ENCODE measurements at regions not wholly inside any gene's neighbourhood (a gene's known extent, or its start where the extent isn't known, plus 50 kb on each side); places are given as distances from the start of the nearest gene placed in this dataset.

DNA sequence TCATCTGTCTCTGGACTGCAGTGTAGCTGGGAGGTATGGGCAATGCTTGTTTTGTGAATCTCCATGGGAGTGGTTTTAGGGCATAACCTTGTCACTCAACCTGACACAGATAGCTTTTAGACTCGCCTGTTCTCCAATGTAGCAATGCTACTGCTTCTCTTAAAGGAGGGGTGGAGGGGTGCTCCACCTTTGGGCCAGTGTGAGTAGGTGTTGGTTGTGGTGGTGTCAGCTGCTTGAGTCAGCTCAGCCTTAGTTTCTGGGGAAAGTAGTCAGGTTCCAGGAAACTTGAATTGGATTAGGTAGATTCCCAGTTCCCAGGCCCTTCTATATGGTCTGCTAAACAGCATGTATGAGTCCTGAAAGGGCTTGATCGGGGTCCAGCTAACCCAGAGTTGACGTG lies 91.1 kb upstream of the PLPPR1 start:
- FAIRE-seq (no peak), DNase-seq (ENCODE audit: low spot score) (no peak), ATAC-seq (peak; percentile 39; the same call in 2 of the 3 replicates)
- H3K4me3 ChIP-seq (replicated peaks in 1 of 3; ENCODE audit: insufficient read depth in 1 of 3, low read depth in 2 of 3, low read length in 3 of 3), result no peak overlapping the region
- no peak overlapping the region for H3K9ac ChIP-seq (ENCODE audit: insufficient read depth, low read depth, low read length)
- intact Hi-C loops (cut with micrococcal nuclease; ENCODE audit: unreplicated experiment), result no loop called here
- no peaks in the 10 kb centered on the region for H3K36me3 ChIP-seq (replicated peaks in 1 of 2; ENCODE audit: control insufficient read depth in 1 of 2, insufficient read depth in 2 of 2, low read length in 2 of 2)
- no peaks in the 10 kb centered on the region for H3K79me2 ChIP-seq (ENCODE audit: insufficient read depth, low read length)
- no peaks in the 10 kb centered on the region for H3K9me3 ChIP-seq (ENCODE audit: low read length)
- no peaks in the 10 kb centered on the region for H3K27me3 ChIP-seq (ENCODE audit: control insufficient read depth in 1 of 2, insufficient read depth in 2 of 2, low read length in 2 of 2)
- CTCF ChIA-PET (ENCODE audit: low intra/inter-chr PET ratio, low total read pairs), result no interaction called here
- POLR2A ChIA-PET, result no interaction called here
- H3K4me2 ChIP-seq (ENCODE audit: low read depth, low read length), result no peak overlapping the region
- BruUV-seq (replicated peaks), result no TSS peak
- 14% methylated on average over 2 of the region's 3 CpGs for whole genome bisulfite sequencing (ENCODE audit: low lambda C conversion rate)
- no peaks in the 10 kb centered on the region for H3K4me1 ChIP-seq (ENCODE audit: insufficient read depth, low read length)
- H4K20me1 ChIP-seq (ENCODE audit: insufficient read depth, low read length), result no peaks in the 10 kb centered on the region
- H3K27ac ChIP-seq (ENCODE audit: extremely low read length, insufficient read depth, low read length), result no peak overlapping the region
- H2AFZ ChIP-seq (ENCODE audit: low read length), result no peak overlapping the region
- in situ Hi-C loops (cut with HindIII; ENCODE audit: extremely low pct_ligation_motif_present, low pct_unique_long_range_greater_than_20kb), result no loop called here
- TF ChIP-seq, protein P1, sequence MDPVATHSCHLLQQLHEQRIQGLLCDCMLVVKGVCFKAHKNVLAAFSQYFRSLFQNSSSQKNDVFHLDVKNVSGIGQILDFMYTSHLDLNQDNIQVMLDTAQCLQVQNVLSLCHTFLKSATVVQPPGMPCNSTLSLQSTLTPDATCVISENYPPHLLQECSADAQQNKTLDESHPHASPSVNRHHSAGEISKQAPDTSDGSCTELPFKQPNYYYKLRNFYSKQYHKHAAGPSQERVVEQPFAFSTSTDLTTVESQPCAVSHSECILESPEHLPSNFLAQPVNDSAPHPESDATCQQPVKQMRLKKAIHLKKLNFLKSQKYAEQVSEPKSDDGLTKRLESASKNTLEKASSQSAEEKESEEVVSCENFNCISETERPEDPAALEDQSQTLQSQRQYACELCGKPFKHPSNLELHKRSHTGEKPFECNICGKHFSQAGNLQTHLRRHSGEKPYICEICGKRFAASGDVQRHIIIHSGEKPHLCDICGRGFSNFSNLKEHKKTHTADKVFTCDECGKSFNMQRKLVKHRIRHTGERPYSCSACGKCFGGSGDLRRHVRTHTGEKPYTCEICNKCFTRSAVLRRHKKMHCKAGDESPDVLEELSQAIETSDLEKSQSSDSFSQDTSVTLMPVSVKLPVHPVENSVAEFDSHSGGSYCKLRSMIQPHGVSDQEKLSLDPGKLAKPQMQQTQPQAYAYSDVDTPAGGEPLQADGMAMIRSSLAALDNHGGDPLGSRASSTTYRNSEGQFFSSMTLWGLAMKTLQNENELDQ (CRISPR knock-in tag; IDR thresholded peaks at IDR 0.05; ENCODE audit: borderline replicate concordance), result no peak
- no peak for TF ChIP-seq ETV5 (CRISPR knock-in tag; IDR thresholded peaks at IDR 0.05; ENCODE audit: borderline replicate concordance)
- TF ChIP-seq, protein P2, sequence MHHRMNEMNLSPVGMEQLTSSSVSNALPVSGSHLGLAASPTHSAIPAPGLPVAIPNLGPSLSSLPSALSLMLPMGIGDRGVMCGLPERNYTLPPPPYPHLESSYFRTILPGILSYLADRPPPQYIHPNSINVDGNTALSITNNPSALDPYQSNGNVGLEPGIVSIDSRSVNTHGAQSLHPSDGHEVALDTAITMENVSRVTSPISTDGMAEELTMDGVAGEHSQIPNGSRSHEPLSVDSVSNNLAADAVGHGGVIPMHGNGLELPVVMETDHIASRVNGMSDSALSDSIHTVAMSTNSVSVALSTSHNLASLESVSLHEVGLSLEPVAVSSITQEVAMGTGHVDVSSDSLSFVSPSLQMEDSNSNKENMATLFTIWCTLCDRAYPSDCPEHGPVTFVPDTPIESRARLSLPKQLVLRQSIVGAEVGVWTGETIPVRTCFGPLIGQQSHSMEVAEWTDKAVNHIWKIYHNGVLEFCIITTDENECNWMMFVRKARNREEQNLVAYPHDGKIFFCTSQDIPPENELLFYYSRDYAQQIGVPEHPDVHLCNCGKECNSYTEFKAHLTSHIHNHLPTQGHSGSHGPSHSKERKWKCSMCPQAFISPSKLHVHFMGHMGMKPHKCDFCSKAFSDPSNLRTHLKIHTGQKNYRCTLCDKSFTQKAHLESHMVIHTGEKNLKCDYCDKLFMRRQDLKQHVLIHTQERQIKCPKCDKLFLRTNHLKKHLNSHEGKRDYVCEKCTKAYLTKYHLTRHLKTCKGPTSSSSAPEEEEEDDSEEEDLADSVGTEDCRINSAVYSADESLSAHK (CRISPR knock-in tag; IDR thresholded peaks at IDR 0.05; ENCODE audit: borderline replicate concordance), result no peak
- TF ChIP-seq ATF7-NPFF (CRISPR knock-in tag; IDR thresholded peaks at IDR 0.05; ENCODE audit: low read depth), result no peak
- no peak for TF ChIP-seq MYNN (CRISPR knock-in tag; IDR thresholded peaks at IDR 0.05; ENCODE audit: low read depth)
- no peak for TF ChIP-seq CENPX (CRISPR knock-in tag; IDR thresholded peaks at IDR 0.05)
- TF ChIP-seq TOE1 (CRISPR knock-in tag; IDR thresholded peaks at IDR 0.05), result no peak
- TF ChIP-seq, protein P3, sequence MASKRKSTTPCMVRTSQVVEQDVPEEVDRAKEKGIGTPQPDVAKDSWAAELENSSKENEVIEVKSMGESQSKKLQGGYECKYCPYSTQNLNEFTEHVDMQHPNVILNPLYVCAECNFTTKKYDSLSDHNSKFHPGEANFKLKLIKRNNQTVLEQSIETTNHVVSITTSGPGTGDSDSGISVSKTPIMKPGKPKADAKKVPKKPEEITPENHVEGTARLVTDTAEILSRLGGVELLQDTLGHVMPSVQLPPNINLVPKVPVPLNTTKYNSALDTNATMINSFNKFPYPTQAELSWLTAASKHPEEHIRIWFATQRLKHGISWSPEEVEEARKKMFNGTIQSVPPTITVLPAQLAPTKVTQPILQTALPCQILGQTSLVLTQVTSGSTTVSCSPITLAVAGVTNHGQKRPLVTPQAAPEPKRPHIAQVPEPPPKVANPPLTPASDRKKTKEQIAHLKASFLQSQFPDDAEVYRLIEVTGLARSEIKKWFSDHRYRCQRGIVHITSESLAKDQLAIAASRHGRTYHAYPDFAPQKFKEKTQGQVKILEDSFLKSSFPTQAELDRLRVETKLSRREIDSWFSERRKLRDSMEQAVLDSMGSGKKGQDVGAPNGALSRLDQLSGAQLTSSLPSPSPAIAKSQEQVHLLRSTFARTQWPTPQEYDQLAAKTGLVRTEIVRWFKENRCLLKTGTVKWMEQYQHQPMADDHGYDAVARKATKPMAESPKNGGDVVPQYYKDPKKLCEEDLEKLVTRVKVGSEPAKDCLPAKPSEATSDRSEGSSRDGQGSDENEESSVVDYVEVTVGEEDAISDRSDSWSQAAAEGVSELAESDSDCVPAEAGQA (IDR thresholded peaks at IDR 0.05; ENCODE audit: low read depth), result no peak
- TF ChIP-seq, protein P3 (CRISPR knock-in tag; IDR thresholded peaks at IDR 0.05; ENCODE audit: borderline replicate concordance), result no peak
- TF ChIP-seq KMT2A (CRISPR knock-in tag; IDR thresholded peaks at IDR 0.05), result no peak
- no peak for TF ChIP-seq TEAD2 (CRISPR knock-in tag; IDR thresholded peaks at IDR 0.05)
- TF ChIP-seq ZNF501 (CRISPR knock-in tag; IDR thresholded peaks at IDR 0.05), result no peak
- TF ChIP-seq PHF20 (CRISPR knock-in tag; IDR thresholded peaks at IDR 0.05), result no peak
- TF ChIP-seq ZNF589 (CRISPR knock-in tag; conservative IDR thresholded peaks at IDR 0.05), result no peak

All from HepG2 (cell line).